NB4 (cell line): ENCODE measurements at regions not wholly inside any gene's neighbourhood (a gene's known extent, or its start where the extent isn't known, plus 50 kb on each side); places are given as distances from the start of the nearest gene placed in this dataset.

ENCODE experiments used
- CTCF ChIP-seq: IDR thresholded peaks from one replicate; pipeline ENCODE4 v1.5.1; 2012; ENCODE audit warnings: low read depth, low read length
- MAX ChIP-seq: IDR thresholded peaks from 2 replicates; pipeline ENCODE4 v1.6.1; 2011; ENCODE audit warnings: low read depth, low read length
- MYC ChIP-seq: IDR thresholded peaks from 2 replicates; pipeline ENCODE4 v1.6.1; 2011; ENCODE audit warnings: low read depth, low read length
- POLR2A ChIP-seq: IDR thresholded peaks from 2 replicates; pipeline ENCODE4 v1.6.1; 2011; ENCODE audit warnings: mild to moderate bottlenecking; ENCODE audit not compliant: insufficient read length; ENCODE audit errors: extremely low read depth

- TF ChIP-seq MAX = no peak
- no peak for TF ChIP-seq POLR2A
- no peak for TF ChIP-seq CTCF
- TF ChIP-seq MYC = no peak
Observed at GRCh38 chr1:55634516-55634915, 419.4 kb upstream of the USP24 start.
